Skin epidermis (tissue), 12 donors: ENCODE measurements at regions not wholly inside any gene's neighbourhood (a gene's known extent, or its start where the extent isn't known, plus 50 kb on each side); places are given as distances from the start of the nearest gene placed in this dataset.

Source experiments
- H3K27ac ChIP-seq, 21 experiments: fragments of 200-600 bp; sonication (generic) in 11 of 21; one replicate each; pipeline ENCODE4 v1.5.0; 2020; ENCODE audit warnings: mild to moderate bottlenecking in 3 of 21, inconsistent platforms in 2 of 21, moderate library complexity in 2 of 21
- H3K4me3 ChIP-seq, 7 experiments: fragments of 200-600 bp; sonication (generic) in 2 of 7; one replicate each; pipeline ENCODE4 v1.5.0; 2020; ENCODE audit warnings: inconsistent platforms in 2 of 7, mild to moderate bottlenecking in 2 of 7, moderate library complexity in 1 of 7

- no peak overlapping the region for H3K4me3 ChIP-seq
- H3K27ac ChIP-seq = no peak overlapping the region
These were observed 55.1 kb upstream of the CD83 start for GRCh38 chr6:14062345-14063029.

GRCh38 chr6:14063756-14064155 is 53.8 kb upstream of the CD83 start:
- H3K27ac ChIP-seq = no peak overlapping the region
- no peak overlapping the region for H3K4me3 ChIP-seq

GRCh38 chr6:14065350-14065749 is 52.2 kb upstream of the CD83 start:
- H3K27ac ChIP-seq = no peak overlapping the region
- no peak overlapping the region for H3K4me3 ChIP-seq

- no peak overlapping the region for H3K27ac ChIP-seq
- H3K4me3 ChIP-seq = no peak overlapping the region
These were observed 50.7 kb upstream of the CD83 start for GRCh38 chr6:14066782-14067406.

GRCh38 chr6:14067656-14068055 is 49.9 kb upstream of the CD83 start:
- no peak overlapping the region for H3K4me3 ChIP-seq
- no peak overlapping the region for H3K27ac ChIP-seq
